T1000 (cell line): ENCODE measurements at regions not wholly inside any gene's neighbourhood (a gene's known extent, or its start where the extent isn't known, plus 50 kb on each side); places are given as distances from the start of the nearest gene placed in this dataset.
A peak's percentile ranks its signal among the peaks of the same experiment; 100 is the strongest.
"Not testable (repeated sequence)": the region's sequence is repeated elsewhere in the genome, so short reads cannot be mapped to it uniquely, and the experiment has no call there.

Experiments
- DNase-seq: peaks from one replicate; lab custom pipeline; 2025; ENCODE audit warnings: mixed read lengths; lab: John Stamatoyannopoulos, UW

- DNase-seq, result no peak
These were observed 91.5 kb upstream of the RREB1 start for GRCh38 chr6:7016226-7016625.

GRCh38 chr6:7021301-7021700, 86.5 kb upstream of the RREB1 start:
- DNase-seq, result no peak

- no peak for DNase-seq
These were observed 81.9 kb upstream of the RREB1 start for GRCh38 chr6:7025861-7026260.

GRCh38 chr6:7028963-7029362, 78.8 kb upstream of the RREB1 start:
- not testable (repeated sequence) for DNase-seq

GRCh38 chr6:7030968-7031367, 76.8 kb upstream of the RREB1 start:
- not testable (repeated sequence) for DNase-seq

GRCh38 chr6:7033202-7033601, 74.6 kb upstream of the RREB1 start:
- no peak for DNase-seq

GRCh38 chr6:7034055-7034454, 73.7 kb upstream of the RREB1 start:
- no peak for DNase-seq

- DNase-seq, result no peak
These were observed 71.9 kb upstream of the RREB1 start for GRCh38 chr6:7035837-7036249.

GRCh38 chr6:7041511-7042026, 66.2 kb upstream of the RREB1 start:
- no peak for DNase-seq

GRCh38 chr6:7042056-7042653, 65.6 kb upstream of the RREB1 start:
- DNase-seq, result no peak

GRCh38 chr6:7042654-7043545, 64.9 kb upstream of the RREB1 start:
- DNase-seq, result no peak

GRCh38 chr6:7045331-7045730, 62.4 kb upstream of the RREB1 start:
- DNase-seq, result no peak

- no peak for DNase-seq
These were observed 62.0 kb upstream of the RREB1 start for GRCh38 chr6:7045746-7046145.

GRCh38 chr6:7047128-7047527, 60.6 kb upstream of the RREB1 start:
- no peak for DNase-seq

- no peak for DNase-seq
These were observed 59.8 kb upstream of the RREB1 start for GRCh38 chr6:7047966-7048365.

- DNase-seq, result no peak
These were observed 58.9 kb upstream of the RREB1 start for GRCh38 chr6:7048894-7049293.

- no peak for DNase-seq
These were observed 57.8 kb upstream of the RREB1 start for GRCh38 chr6:7050004-7050403.

GRCh38 chr6:7050872-7051779, 56.6 kb upstream of the RREB1 start:
- DNase-seq, result peak; percentile 33

- no peak for DNase-seq
These were observed 55.9 kb upstream of the RREB1 start for GRCh38 chr6:7051780-7052442.

GRCh38 chr6:7052443-7053011, 55.2 kb upstream of the RREB1 start:
- peak; percentile 33 for DNase-seq

GRCh38 chr6:7053125-7053774, 54.5 kb upstream of the RREB1 start:
- no peak for DNase-seq
